DMS79 (cell line): ENCODE measurements at regions not wholly inside any gene's neighbourhood (a gene's known extent, or its start where the extent isn't known, plus 50 kb on each side); places are given as distances from the start of the nearest gene placed in this dataset.

Source experiments
- DNase-seq: peaks from one replicate; lab custom pipeline; 2025; lab: John Stamatoyannopoulos, UW

GRCh38 chr10:31709476-31709875 lies 219.2 kb downstream of the ARHGAP12 start:
- no peak for DNase-seq

GRCh38 chr10:31709028-31709427 lies 219.6 kb downstream of the ARHGAP12 start:
- DNase-seq = no peak

- no peak for DNase-seq
These were observed 220.2 kb downstream of the ARHGAP12 start for GRCh38 chr10:31708474-31708873.

- no peak for DNase-seq
These were observed 220.6 kb downstream of the ARHGAP12 start for GRCh38 chr10:31708046-31708445.

GRCh38 chr10:31707093-31708039 lies 221.3 kb downstream of the ARHGAP12 start:
- no peak for DNase-seq

GRCh38 chr10:31706464-31707092 lies 222.1 kb downstream of the ARHGAP12 start:
- DNase-seq = no peak

- no peak for DNase-seq
These were observed 223.5 kb downstream of the ARHGAP12 start for GRCh38 chr10:31705136-31705535.

GRCh38 chr10:31704195-31704594 lies 224.4 kb downstream of the ARHGAP12 start:
- DNase-seq = no peak

- no peak for DNase-seq
These were observed 225.7 kb downstream of the ARHGAP12 start for GRCh38 chr10:31702954-31703353.

GRCh38 chr10:31702005-31702404 lies 226.6 kb downstream of the ARHGAP12 start:
- DNase-seq = no peak

GRCh38 chr10:31701546-31701945 lies 227.1 kb downstream of the ARHGAP12 start:
- DNase-seq = no peak

GRCh38 chr10:31700181-31700611 lies 228.4 kb downstream of the ARHGAP12 start:
- no peak for DNase-seq

GRCh38 chr10:31698181-31698830 lies 230.3 kb downstream of the ARHGAP12 start:
- DNase-seq = no peak

GRCh38 chr10:31697271-31698180 lies 231.1 kb downstream of the ARHGAP12 start:
- DNase-seq = no peak

GRCh38 chr10:31694929-31695837 lies 233.4 kb downstream of the ARHGAP12 start:
- DNase-seq = peak; percentile 61

- DNase-seq = no peak
These were observed 234.4 kb downstream of the ARHGAP12 start for GRCh38 chr10:31694126-31694685.

- no peak for DNase-seq
These were observed 235.1 kb downstream of the ARHGAP12 start for GRCh38 chr10:31693491-31693890.

GRCh38 chr10:31689233-31689632 lies 239.4 kb downstream of the ARHGAP12 start:
- no peak for DNase-seq

- no peak for DNase-seq
These were observed 240.8 kb downstream of the ARHGAP12 start for GRCh38 chr10:31687663-31688482.
